Fibroblast of pulmonary artery (primary cell): ENCODE measurements at regions not wholly inside any gene's neighbourhood (a gene's known extent, or its start where the extent isn't known, plus 50 kb on each side); places are given as distances from the start of the nearest gene placed in this dataset.
"Not testable (repeated sequence)": the region's sequence is repeated elsewhere in the genome, so short reads cannot be mapped to it uniquely, and the experiment has no call there.

Experiments
- DNase-seq: peaks from one replicate; pipeline ENCODE4 v3.0.0-alpha.2; 2010; ENCODE audit warnings: low read depth
- H3K4me3 ChIP-seq: replicated peaks from 2 replicates; pipeline ENCODE4 v1.5.1; 2011; ENCODE audit warnings: low read depth, mild to moderate bottlenecking, control low read depth, low read length, moderate library complexity
- TF ChIP-seq, protein P1 (sequence below): IDR thresholded peaks from 2 replicates; pipeline ENCODE4 v1.5.1; 2011; ENCODE audit warnings: mild to moderate bottlenecking, control low read depth, low read length, inconsistent platforms; ENCODE audit errors: missing control alignments

DNA sequence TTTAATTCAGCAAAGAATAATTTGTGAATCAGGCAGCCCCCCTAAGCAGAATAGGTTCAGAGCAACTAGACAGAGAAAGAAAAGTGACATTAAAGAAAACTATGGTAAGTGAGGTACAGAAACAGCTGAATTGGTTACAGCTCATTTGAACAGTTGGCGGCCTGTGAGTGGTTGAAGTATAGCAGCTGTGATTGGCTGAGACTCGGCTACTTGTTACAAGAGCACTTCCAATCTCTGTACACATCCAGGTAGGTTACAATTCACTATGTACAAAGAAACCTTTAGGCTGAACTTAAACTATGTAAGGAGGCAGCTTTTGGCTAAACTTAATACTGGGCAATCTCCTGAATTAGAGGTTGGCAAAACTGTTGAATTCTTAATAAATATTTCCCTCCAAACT lies 171.1 kb upstream of the LHX8 start:
- TF ChIP-seq, protein P1, sequence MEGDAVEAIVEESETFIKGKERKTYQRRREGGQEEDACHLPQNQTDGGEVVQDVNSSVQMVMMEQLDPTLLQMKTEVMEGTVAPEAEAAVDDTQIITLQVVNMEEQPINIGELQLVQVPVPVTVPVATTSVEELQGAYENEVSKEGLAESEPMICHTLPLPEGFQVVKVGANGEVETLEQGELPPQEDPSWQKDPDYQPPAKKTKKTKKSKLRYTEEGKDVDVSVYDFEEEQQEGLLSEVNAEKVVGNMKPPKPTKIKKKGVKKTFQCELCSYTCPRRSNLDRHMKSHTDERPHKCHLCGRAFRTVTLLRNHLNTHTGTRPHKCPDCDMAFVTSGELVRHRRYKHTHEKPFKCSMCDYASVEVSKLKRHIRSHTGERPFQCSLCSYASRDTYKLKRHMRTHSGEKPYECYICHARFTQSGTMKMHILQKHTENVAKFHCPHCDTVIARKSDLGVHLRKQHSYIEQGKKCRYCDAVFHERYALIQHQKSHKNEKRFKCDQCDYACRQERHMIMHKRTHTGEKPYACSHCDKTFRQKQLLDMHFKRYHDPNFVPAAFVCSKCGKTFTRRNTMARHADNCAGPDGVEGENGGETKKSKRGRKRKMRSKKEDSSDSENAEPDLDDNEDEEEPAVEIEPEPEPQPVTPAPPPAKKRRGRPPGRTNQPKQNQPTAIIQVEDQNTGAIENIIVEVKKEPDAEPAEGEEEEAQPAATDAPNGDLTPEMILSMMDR: no peak
- H3K4me3 ChIP-seq: no peak overlapping the region
- no peak for DNase-seq

DNA sequence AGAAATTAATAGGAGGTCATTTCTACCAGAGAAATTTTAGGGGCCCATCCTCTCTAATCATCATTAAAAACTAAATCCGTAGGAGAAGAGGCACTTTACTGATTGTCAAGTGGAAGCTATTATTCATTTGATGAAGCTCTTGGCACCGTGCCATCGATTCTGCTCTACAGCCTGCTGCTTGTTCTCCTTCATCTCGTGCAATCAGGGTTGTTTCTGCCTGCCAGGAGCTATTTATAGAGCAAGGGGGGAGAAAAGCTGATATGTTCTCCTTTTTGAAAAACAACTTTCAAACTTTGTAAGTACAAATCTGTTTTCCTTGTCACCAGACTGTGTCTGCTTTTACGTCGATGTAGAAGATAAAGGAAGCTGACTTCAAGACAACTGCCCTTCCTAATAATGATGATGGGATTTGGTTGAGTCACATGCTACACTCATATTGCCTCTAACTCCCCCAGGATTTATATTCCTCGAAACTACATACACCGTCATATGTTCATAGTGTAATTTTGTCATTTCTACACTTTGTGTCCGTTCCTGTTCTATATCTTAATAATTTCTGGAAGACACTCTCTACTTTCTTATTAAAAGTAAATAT lies 169.6 kb upstream of the LHX8 start:
- TF ChIP-seq, protein P1: no peak
- no peak overlapping the region for H3K4me3 ChIP-seq
- peak; percentile 2 for DNase-seq

DNA sequence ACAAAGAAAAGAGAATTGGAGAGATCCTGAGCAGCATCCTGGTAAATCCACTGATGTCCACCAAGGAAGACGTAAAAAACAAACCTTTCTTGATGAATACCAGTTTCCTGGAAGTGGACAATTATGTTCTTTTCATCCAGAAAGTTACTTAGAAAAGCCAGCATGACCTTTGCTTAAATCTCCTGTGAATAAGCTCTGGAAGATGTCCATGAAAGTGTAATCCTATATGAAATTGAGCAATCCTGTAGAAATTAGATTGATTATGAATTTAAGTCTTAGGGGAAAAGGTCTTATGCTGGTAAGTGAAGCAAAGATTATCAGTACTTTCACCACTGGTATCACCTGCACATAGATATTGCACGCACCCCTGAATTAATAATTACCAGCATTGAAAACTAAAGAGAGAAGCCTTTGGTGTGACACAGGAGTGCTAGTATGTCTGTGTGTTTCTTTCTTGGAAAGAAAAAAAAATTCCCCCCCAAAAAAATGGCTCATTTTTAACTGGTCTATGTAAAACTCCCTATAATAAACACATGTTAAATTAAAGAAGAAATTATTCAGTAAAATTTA lies 164.5 kb upstream of the LHX8 start:
- no peak for DNase-seq
- TF ChIP-seq, protein P1: no peak
- no peak overlapping the region for H3K4me3 ChIP-seq

DNA sequence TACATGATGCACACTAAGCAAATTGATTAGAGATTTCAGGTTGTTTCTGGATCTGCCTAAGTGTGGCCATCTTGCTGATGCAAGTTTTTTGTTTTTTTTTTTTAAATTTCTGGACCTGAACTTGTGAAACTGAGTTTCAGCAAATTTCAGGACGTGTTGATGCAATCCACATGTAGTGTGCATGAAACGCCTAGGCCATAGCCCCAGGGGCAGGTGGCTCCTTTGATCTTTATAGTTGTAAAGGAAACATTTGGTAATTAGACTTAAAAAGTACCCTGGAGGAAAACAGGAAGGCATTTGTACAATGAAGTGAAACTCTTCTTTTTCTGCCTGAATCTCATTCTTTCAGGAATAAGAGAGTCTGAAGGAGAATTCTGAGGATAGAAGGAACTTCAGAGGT lies 162.2 kb upstream of the LHX8 start:
- TF ChIP-seq, protein P1: no peak
- H3K4me3 ChIP-seq: no peak overlapping the region
- no peak for DNase-seq

DNA sequence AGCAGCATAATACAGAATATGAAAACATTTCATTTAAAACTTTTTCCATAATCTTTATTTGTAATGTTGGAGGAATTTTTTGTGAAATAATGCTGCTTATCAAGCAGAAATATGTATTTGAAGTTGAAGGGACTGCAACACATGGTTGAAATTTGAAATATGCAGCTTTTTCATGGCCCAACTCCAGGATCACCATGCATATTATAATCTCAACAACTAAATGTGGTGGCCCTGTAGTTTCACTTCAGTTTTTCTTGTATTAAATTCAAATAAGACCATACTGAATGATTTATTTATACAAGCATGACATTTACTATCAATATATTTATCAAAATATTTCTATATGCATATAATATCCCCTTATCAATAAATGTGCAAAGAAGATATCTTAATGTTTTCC lies 157.7 kb upstream of the LHX8 start:
- no peak for DNase-seq
- TF ChIP-seq, protein P1: no peak

DNA sequence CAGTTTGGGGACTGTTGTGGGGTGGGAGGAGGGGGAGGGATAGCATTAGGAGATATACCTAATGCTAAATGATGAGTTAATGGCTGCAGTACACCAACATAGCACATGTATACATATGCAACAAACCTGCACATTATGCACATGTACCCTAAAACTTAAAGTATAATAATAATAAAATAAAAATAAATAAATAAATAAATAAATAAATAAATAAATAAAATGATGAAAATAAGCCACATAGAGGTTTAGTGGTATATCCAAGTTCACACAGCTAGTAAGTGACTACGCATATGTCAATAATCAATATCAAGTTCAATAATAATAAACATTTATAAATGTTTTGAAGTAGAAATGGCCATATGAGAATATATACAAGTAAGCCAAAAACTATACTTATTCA lies 141.7 kb upstream of the LHX8 start:
- not testable (repeated sequence) for H3K4me3 ChIP-seq, DNase-seq

More for the DNA sequence above, 157.7 kb upstream of the LHX8 start:
- no peak overlapping the region for H3K4me3 ChIP-seq

DNA sequence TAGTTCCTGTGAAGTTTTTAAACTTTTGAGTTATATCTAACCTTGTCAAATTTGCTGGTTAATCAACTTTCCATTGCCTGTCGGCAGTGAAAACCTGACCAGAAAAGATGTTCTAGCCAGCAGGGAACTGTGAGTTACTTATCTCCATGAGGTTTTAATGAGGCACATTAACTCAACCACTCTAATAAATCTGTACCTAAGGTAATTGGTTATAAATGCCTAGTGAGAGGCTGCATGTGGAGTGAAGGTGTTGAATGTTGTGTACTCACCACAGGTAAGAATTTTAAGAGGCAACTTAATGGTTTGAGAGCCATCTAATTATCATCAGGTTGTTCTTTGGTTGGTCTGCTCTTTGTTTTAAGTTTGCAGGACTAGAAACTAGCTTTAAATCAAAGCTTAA lies 138.4 kb upstream of the LHX8 start:
- DNase-seq: no peak
- no peak overlapping the region for H3K4me3 ChIP-seq
- TF ChIP-seq, protein P1: no peak
